GM06990 (cell line): ENCODE measurements at regions not wholly inside any gene's neighbourhood (a gene's known extent, or its start where the extent isn't known, plus 50 kb on each side); places are given as distances from the start of the nearest gene placed in this dataset.

ENCODE experiments used
- DNase-seq: peaks from one replicate; pipeline ENCODE4 v3.0.0-alpha.2; 2011; ENCODE audit not compliant: insufficient read length; ENCODE audit errors: extremely low read depth
- H3K27me3 ChIP-seq: replicated peaks from 2 replicates; pipeline ENCODE4 v1.6.0; 2011; ENCODE audit warnings: low read length; ENCODE audit not compliant: control insufficient read depth, insufficient read depth
- H3K36me3 ChIP-seq: 2 replicates; pipeline ENCODE4 v1.5.1; 2011; ENCODE audit warnings: low read length; ENCODE audit not compliant: control insufficient read depth, insufficient read depth
- H3K4me3 ChIP-seq: replicated peaks from 2 replicates; pipeline ENCODE4 v1.5.1; 2011; ENCODE audit warnings: low read depth, mild to moderate bottlenecking, control low read depth, low read length
- TF ChIP-seq, protein P1 (sequence below): IDR thresholded peaks from 2 replicates; pipeline ENCODE4 v1.5.1; 2011; ENCODE audit warnings: low read length, control low read depth, mild to moderate bottlenecking, inconsistent platforms; ENCODE audit not compliant: insufficient read depth, poor library complexity, severe bottlenecking

DNA sequence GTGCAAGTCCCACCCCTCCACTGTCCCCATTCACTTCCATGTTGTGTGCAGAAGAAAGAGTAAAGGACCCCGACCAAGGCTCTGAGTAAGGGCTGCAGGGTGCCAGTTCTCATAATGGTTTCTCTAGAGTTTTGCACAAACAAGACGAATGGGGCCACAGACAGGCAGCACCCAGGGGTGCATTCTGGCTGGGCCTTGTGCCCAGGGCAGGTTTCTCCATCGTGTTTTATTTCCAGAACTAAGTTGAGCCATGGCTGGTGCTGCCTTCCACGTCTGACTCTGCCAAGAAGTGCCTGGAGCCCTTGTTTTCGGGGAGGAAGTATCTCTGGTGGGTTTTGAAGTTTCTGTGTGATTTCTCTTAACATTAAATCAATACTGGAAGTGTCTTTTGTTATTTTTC is 95.0 kb upstream of the SDK1 start:
- DNase-seq, result no peak
- no peaks in the 10 kb centered on the region for H3K36me3 ChIP-seq
- no peak overlapping the region for H3K4me3 ChIP-seq
- H3K27me3 ChIP-seq, result no peaks in the 10 kb centered on the region
- TF ChIP-seq, protein P1, sequence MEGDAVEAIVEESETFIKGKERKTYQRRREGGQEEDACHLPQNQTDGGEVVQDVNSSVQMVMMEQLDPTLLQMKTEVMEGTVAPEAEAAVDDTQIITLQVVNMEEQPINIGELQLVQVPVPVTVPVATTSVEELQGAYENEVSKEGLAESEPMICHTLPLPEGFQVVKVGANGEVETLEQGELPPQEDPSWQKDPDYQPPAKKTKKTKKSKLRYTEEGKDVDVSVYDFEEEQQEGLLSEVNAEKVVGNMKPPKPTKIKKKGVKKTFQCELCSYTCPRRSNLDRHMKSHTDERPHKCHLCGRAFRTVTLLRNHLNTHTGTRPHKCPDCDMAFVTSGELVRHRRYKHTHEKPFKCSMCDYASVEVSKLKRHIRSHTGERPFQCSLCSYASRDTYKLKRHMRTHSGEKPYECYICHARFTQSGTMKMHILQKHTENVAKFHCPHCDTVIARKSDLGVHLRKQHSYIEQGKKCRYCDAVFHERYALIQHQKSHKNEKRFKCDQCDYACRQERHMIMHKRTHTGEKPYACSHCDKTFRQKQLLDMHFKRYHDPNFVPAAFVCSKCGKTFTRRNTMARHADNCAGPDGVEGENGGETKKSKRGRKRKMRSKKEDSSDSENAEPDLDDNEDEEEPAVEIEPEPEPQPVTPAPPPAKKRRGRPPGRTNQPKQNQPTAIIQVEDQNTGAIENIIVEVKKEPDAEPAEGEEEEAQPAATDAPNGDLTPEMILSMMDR, result no peak

DNA sequence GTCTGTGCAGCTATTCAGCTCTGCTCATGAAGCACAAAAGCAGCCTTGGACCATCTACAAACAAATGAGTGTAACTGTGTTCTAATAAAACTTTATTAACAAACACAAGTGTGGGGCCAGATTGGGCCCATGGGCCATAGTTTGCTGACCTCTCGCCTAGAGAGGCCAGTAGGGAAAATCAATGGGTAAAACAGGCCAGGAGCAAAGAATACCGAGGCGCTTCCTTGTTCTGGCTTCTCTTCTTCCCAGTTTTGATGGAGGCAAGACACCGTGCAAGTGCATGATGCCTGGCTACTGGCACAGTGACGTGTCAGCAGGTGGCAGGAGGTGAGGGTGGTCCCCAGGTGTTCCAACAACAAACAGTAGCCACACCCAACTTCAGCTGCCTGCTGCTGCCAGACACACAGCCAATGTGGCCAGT is 94.3 kb upstream of the SDK1 start:
- no peaks in the 10 kb centered on the region for H3K27me3 ChIP-seq
- no peak for DNase-seq
- TF ChIP-seq, protein P1, result no peak
- H3K4me3 ChIP-seq, result no peak overlapping the region
- H3K36me3 ChIP-seq, result no peaks in the 10 kb centered on the region

DNA sequence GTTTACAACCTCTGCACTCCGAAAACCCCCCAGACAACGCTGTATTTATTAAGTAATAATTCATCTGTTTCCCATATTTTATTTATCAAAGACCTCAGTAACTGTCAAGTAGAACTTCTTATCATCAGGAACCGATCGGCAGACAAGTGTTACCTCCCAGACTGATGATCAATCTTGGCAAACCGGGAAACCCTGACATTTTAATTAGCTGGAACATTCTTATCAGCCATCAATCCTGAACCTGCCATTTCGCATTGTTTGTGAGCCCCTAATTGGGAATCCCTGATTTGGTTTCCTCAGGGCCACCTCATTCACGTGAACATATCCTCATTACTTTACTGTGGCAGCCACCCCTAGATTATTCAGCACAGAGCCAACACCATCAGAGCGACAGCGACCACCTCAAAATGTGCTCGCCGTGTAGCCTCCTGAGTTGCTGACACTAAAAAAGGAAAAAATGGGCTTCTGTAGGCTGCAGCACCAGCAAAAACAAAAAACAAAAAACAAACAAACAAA is 93.6 kb upstream of the SDK1 start:
- no peaks in the 10 kb centered on the region for H3K36me3 ChIP-seq
- no peak overlapping the region for H3K4me3 ChIP-seq
- TF ChIP-seq, protein P1, result no peak
- no peaks in the 10 kb centered on the region for H3K27me3 ChIP-seq
- DNase-seq, result no peak

- H3K36me3 ChIP-seq, result no peaks in the 10 kb centered on the region
- H3K27me3 ChIP-seq, result no peaks in the 10 kb centered on the region
- H3K4me3 ChIP-seq, result no peak overlapping the region
- DNase-seq, result no peak
- TF ChIP-seq, protein P1, result no peak
These were observed 90.5 kb upstream of the SDK1 start for GRCh38 chr7:3210531-3210930.

DNA sequence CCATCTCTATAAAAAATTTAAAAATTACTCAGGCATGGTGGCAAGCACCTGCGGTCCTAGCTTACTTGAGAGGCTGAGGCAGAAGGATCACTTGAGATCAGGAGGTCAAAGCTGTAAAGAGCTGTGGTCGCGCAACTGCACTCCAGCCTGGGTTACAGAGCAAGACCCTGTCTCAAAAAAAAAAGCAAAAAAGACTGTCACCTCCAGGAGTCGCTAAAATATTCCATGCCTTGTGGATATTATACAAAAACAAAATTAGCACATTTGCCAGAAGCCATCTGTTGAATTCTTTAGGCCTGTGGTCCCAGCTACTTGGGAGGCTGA is 87.0 kb upstream of the SDK1 start:
- Histone ChIP-seq H3K27me3 (no peaks in the 10 kb centered on the region; the same call in 1 of the 2 replicates), H3K36me3 (no peaks in the 10 kb centered on the region), H3K4me3 (no peak overlapping the region)
- no peak for DNase-seq
- TF ChIP-seq, protein P1, result no peak
